NB4 (cell line): ENCODE measurements at regions not wholly inside any gene's neighbourhood (a gene's known extent, or its start where the extent isn't known, plus 50 kb on each side); places are given as distances from the start of the nearest gene placed in this dataset.

Source experiments
- DNase-seq: peaks from one replicate; pipeline ENCODE4 v3.0.0; 2010; ENCODE audit warnings: low read depth
- H3K4me3 ChIP-seq: one replicate; pipeline ENCODE4 v1.5.1; 2011; ENCODE audit warnings: mild to moderate bottlenecking, low read depth, low read length, moderate library complexity
- CTCF ChIP-seq: IDR thresholded peaks from one replicate; pipeline ENCODE4 v1.5.1; 2012; ENCODE audit warnings: low read depth, low read length
- MAX ChIP-seq: IDR thresholded peaks from 2 replicates; pipeline ENCODE4 v1.6.1; 2011; ENCODE audit warnings: low read depth, low read length
- MYC ChIP-seq: IDR thresholded peaks from 2 replicates; pipeline ENCODE4 v1.6.1; 2011; ENCODE audit warnings: low read depth, low read length
- POLR2A ChIP-seq: IDR thresholded peaks from 2 replicates; pipeline ENCODE4 v1.6.1; 2011; ENCODE audit warnings: mild to moderate bottlenecking; ENCODE audit not compliant: insufficient read length; ENCODE audit errors: extremely low read depth

- H3K4me3 ChIP-seq: no peak overlapping the region
- no peak for DNase-seq
- no peak for TF ChIP-seq MAX
- no peak for TF ChIP-seq CTCF
These were observed 1512.2 kb downstream of the KCNT2 start for GRCh38 chr1:195096051-195096521.

- H3K4me3 ChIP-seq: no peak overlapping the region
- TF ChIP-seq CTCF (no peak), MAX (no peak), POLR2A (no peak), MYC (no peak)
- DNase-seq: no peak
These were observed 1523.0 kb downstream of the KCNT2 start for GRCh38 chr1:195085196-195085595.

GRCh38 chr1:195082183-195082582 lies 1526.1 kb downstream of the KCNT2 start:
- no peak overlapping the region for H3K4me3 ChIP-seq
- TF ChIP-seq MAX: no peak
- no peak for TF ChIP-seq CTCF
- no peak for TF ChIP-seq POLR2A
- no peak for DNase-seq

GRCh38 chr1:195076682-195077081 lies 1531.6 kb downstream of the KCNT2 start:
- no peak for DNase-seq
- no peak overlapping the region for H3K4me3 ChIP-seq
- no peak for TF ChIP-seq POLR2A

GRCh38 chr1:195075973-195076372 lies 1532.3 kb downstream of the KCNT2 start:
- H3K4me3 ChIP-seq: no peak overlapping the region
- TF ChIP-seq MYC: no peak
- no peak for DNase-seq

- TF ChIP-seq POLR2A (no peak), MAX (no peak), MYC (no peak), CTCF (no peak)
- no peak for DNase-seq
- H3K4me3 ChIP-seq: no peak overlapping the region
These were observed 1536.8 kb downstream of the KCNT2 start for GRCh38 chr1:195071461-195071860.

- no peak for DNase-seq
- H3K4me3 ChIP-seq: no peak overlapping the region
- TF ChIP-seq POLR2A: no peak
- no peak for TF ChIP-seq MYC
- no peak for TF ChIP-seq CTCF
- TF ChIP-seq MAX: no peak
These were observed 1542.8 kb downstream of the KCNT2 start for GRCh38 chr1:195065437-195065836.
